GM19468 (cell line): ENCODE measurements at regions not wholly inside any gene's neighbourhood (a gene's known extent, or its start where the extent isn't known, plus 50 kb on each side); places are given as distances from the start of the nearest gene placed in this dataset.

Experiments
- ATAC-seq: cut with Tn5 transposase; IDR thresholded peaks from one replicate; pipeline ENCODE4 v1.9.1; 2021; ENCODE audit warnings: mild to moderate bottlenecking, moderate library complexity, moderate number of reproducible peaks; ENCODE audit not compliant: unreplicated experiment; ENCODE audit errors: extremely low read depth

GRCh38 chr3:194768586-194768985 is 82.9 kb downstream of the FAM43A start:
- ATAC-seq: no peak

GRCh38 chr3:194769020-194769643 is 83.4 kb downstream of the FAM43A start:
- ATAC-seq: peak; percentile 99

GRCh38 chr3:194772241-194773000 is 86.7 kb downstream of the FAM43A start:
- ATAC-seq: no peak

- ATAC-seq: no peak
Observed at GRCh38 chr3:194773216-194773615, 87.5 kb downstream of the FAM43A start.

- no peak for ATAC-seq
Observed at GRCh38 chr3:194773771-194774455, 88.2 kb downstream of the FAM43A start.

GRCh38 chr3:194775266-194775665 is 89.6 kb downstream of the FAM43A start:
- no peak for ATAC-seq

- ATAC-seq: no peak
Observed at GRCh38 chr3:194775731-194776130, 90.0 kb downstream of the FAM43A start.

GRCh38 chr3:194777729-194778128 is 92.0 kb downstream of the FAM43A start:
- no peak for ATAC-seq

- no peak for ATAC-seq
Observed at GRCh38 chr3:194779729-194780224, 94.1 kb downstream of the FAM43A start.

- no peak for ATAC-seq
Observed at GRCh38 chr3:194780706-194781105, 95.0 kb downstream of the FAM43A start.

GRCh38 chr3:194781617-194782016 is 95.9 kb downstream of the FAM43A start:
- ATAC-seq: no peak

- ATAC-seq: no peak
Observed at GRCh38 chr3:194782698-194783404, 97.2 kb downstream of the FAM43A start.

- ATAC-seq: no peak
Observed at GRCh38 chr3:194784361-194784760, 98.7 kb downstream of the FAM43A start.

GRCh38 chr3:194785315-194785714 is 99.6 kb downstream of the FAM43A start:
- no peak for ATAC-seq

GRCh38 chr3:194787072-194787471 is 101.4 kb downstream of the FAM43A start:
- ATAC-seq: no peak

- ATAC-seq: no peak
Observed at GRCh38 chr3:194787650-194788049, 102.0 kb downstream of the FAM43A start.

GRCh38 chr3:194792368-194792767 is 106.7 kb downstream of the FAM43A start:
- ATAC-seq: no peak

GRCh38 chr3:194797555-194798250 is 112.0 kb downstream of the FAM43A start:
- ATAC-seq: no peak

- no peak for ATAC-seq
Observed at GRCh38 chr3:194798486-194798885, 112.8 kb downstream of the FAM43A start.

- ATAC-seq: no peak
Observed at GRCh38 chr3:194800002-194800401, 114.3 kb downstream of the FAM43A start.
